GM13977 (cell line): ENCODE measurements at regions not wholly inside any gene's neighbourhood (a gene's known extent, or its start where the extent isn't known, plus 50 kb on each side); places are given as distances from the start of the nearest gene placed in this dataset.

ENCODE experiments used
- DNase-seq: peaks from one replicate; pipeline ENCODE4 v3.0.0; 2012; ENCODE audit warnings: low spot score
- CTCF ChIP-seq: IDR thresholded peaks from 2 replicates; pipeline ENCODE4 v1.5.1; 2012; ENCODE audit warnings: mild to moderate bottlenecking, control low read depth; ENCODE audit not compliant: insufficient read depth; ENCODE audit errors: extremely low read depth, missing control alignments
- in situ Hi-C: fragments of 300-500 bp; cut with MboI; formaldehyde crosslinking; loops from one replicate; pipeline ENCODE4 v1.12.0; 2022; ENCODE audit warnings: low sequenced_read_pairs, low pct_unique_long_range_greater_than_20kb, mixed read lengths, inconsistent platforms; ENCODE audit not compliant: unreplicated experiment

DNA sequence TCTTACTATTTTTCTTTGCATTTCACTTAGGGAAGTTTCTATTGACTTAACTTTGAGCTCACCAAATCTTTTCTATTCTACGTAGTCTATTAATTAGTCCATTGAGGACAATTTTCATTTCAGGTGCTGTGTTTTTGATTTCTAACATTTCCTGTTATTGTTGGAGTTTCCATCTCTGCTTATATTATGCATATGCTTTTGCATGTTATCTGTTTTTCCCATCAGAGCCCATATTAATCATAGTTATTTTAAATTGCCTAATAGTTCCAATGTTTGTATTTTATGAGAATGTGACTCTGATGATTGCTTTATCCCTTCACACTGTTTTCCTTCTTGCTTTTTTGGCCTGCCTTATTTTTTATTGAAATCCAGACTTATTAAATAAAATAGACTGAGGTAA is 414.5 kb upstream of the OPRM1 start:
- TF ChIP-seq CTCF: no peak
- no peak for DNase-seq
- in situ Hi-C loops: no loop called here

- no peak for TF ChIP-seq CTCF
- in situ Hi-C loops: no loop called here
Measured at GRCh38 chr6:153623496-153623895, 415.5 kb upstream of the OPRM1 start.

GRCh38 chr6:153621491-153621890 is 417.5 kb upstream of the OPRM1 start:
- in situ Hi-C loops: no loop called here
- DNase-seq: no peak
- no peak for TF ChIP-seq CTCF

More at GRCh38 chr6:153623496-153623895, 415.5 kb upstream of the OPRM1 start:
- DNase-seq: no peak

GRCh38 chr6:153621070-153621469 is 418.0 kb upstream of the OPRM1 start:
- no peak for DNase-seq
- no peak for TF ChIP-seq CTCF
- in situ Hi-C loops: no loop called here

GRCh38 chr6:153618371-153619322 is 420.4 kb upstream of the OPRM1 start:
- TF ChIP-seq CTCF: no peak
- DNase-seq: no peak
- in situ Hi-C loops: no loop called here

DNA sequence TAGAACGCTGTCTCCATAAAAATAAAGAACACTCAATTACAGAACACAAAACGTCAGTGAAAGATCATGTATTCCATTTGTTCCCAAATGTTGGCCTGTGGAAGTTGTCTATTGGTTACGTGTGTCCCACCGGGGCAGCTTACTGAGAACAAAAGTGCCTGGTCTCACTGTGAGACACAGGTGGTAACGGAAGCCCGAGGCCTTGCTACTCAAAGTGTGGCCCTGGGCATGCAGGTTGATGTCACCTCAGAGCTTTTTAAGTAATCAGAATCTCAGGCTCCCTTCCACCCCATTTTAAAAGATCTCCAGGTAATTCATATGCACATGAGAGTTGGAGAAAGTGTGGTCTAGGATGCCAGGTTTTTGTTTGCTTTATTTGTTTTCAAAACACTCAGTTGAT is 422.5 kb upstream of the OPRM1 start:
- in situ Hi-C loops: no loop called here
- DNase-seq: no peak
- TF ChIP-seq CTCF: no peak
